Subcutaneous abdominal adipose tissue (tissue), 5 donors: ENCODE measurements at regions not wholly inside any gene's neighbourhood (a gene's known extent, or its start where the extent isn't known, plus 50 kb on each side); places are given as distances from the start of the nearest gene placed in this dataset.

ENCODE experiments used
- H3K27ac ChIP-seq: one replicate; pipeline ENCODE4 v1.7.0; 2013; ENCODE audit warnings: low read depth, mild to moderate bottlenecking, inconsistent platforms, low read length, moderate library complexity
- H3K27me3 ChIP-seq, 5 donors: one replicate each; pipeline ENCODE4 v1.7.0; 2013; ENCODE audit warnings: low read length in 5 of 5, inconsistent platforms in 1 of 5; ENCODE audit not compliant: control insufficient read depth in 5 of 5, insufficient read depth in 4 of 5
- H3K36me3 ChIP-seq, 5 donors: one replicate each; pipeline ENCODE4 v1.7.0; 2013; ENCODE audit warnings: low read length in 5 of 5; ENCODE audit not compliant: control insufficient read depth in 5 of 5, insufficient read depth in 5 of 5
- H3K4me1 ChIP-seq, 5 donors: one replicate each; pipeline ENCODE4 v1.7.0; 2013; ENCODE audit warnings: low read length in 5 of 5, mild to moderate bottlenecking in 3 of 5, moderate library complexity in 1 of 5; ENCODE audit not compliant: control insufficient read depth in 5 of 5, insufficient read depth in 5 of 5
- H3K4me3 ChIP-seq, 5 donors: one replicate each; pipeline ENCODE4 v1.7.0; 2013; ENCODE audit warnings: low read length in 5 of 5, low read depth in 1 of 5
- H3K9ac ChIP-seq, 5 donors: one replicate each; pipeline ENCODE4 v1.7.0; 2013; ENCODE audit warnings: low read length in 5 of 5, mild to moderate bottlenecking in 4 of 5, moderate library complexity in 3 of 5
- H3K9me3 ChIP-seq, 5 donors: one replicate each; pipeline ENCODE4 v1.7.0; 2013; ENCODE audit warnings: low read length in 5 of 5; ENCODE audit not compliant: control insufficient read depth in 5 of 5
- donor health status: healthy.
- donor health status: healthy.
- donor health status: healthy.
- donor health status: healthy.
- donor health status: healthy.

DNA sequence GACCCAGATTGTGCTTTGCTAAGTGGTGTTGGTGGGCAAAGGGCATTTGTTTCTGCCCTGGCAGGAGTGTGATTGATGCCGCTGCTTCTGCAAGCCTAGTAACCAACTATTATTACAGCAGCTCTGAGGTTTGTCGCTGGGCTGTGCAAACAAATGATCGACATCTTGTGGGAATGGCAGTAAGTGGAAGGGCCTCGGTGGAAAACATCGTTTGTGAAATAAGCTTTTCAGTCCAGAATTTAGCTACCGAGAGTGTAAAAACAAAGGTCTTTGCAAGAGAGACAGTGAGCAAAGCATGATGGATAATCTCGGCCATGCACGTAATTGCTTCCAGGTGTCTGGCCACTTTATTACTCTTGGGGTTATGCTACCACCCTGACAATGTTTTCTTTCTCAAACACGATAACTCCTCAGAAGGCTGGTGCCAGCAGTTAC, 397.7 kb upstream of the PRICKLE1 start:
- H3K27me3 ChIP-seq: no peaks in the 10 kb centered on the region
- H3K4me1 ChIP-seq: no peaks in the 10 kb centered on the region
- no peak overlapping the region for H3K9ac ChIP-seq
- H3K4me3 ChIP-seq: no peak overlapping the region
- no peak overlapping the region for H3K27ac ChIP-seq
- H3K9me3 ChIP-seq: peaks cover 0 to 5% (median 0%) of the 10 kb centered on the region in 5 donors
- no peaks in the 10 kb centered on the region for H3K36me3 ChIP-seq

DNA sequence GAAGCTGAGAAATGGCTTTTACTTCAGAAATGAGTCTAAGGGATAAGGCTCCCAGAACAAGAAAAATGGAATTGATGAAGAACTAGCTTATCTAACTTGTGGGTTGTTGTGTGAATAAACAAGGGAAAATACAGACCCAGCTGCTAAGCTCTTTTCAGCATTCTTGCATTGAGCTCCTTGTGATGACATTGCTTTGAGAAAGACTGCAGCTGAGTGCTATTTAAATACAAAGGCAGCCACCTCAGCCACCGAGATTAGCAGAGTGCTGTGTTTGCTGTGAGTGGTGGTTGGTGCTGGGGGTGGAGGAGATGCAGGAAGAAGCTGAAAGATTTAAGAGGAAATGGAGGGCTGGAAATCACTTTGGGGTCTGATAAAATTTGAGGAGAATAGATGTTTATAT, 396.0 kb upstream of the PRICKLE1 start:
- H3K4me1 ChIP-seq: no peaks in the 10 kb centered on the region
- H3K27me3 ChIP-seq: no peaks in the 10 kb centered on the region
- no peak overlapping the region for H3K9ac ChIP-seq
- H3K27ac ChIP-seq: no peak overlapping the region
- peaks cover 0 to 5% (median 0%) of the 10 kb centered on the region in 5 donors for H3K9me3 ChIP-seq
- H3K4me3 ChIP-seq: no peak overlapping the region
- H3K36me3 ChIP-seq: no peaks in the 10 kb centered on the region

DNA sequence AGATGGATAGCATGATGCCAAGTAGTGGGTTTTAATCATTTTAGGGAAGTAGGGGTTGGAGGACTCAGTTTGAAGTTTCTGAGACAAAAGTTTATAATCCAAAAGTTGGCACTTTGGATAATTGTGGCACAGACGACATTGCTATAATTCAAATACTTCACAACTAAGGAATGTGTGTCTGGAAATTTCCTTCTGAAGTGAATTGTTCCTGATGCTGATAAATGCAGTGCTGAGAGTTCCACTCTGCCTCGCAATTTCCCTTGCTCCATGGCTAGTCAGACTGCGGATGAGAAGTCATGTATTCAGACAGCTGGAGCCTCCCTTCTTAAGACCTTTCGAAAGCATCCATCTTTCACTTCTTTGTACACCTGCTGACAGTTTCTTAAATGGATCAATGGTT, 393.3 kb upstream of the PRICKLE1 start:
- Histone ChIP-seq H3K27me3 (no peaks in the 10 kb centered on the region), H3K9ac (no peak overlapping the region), H3K4me1 (no peaks in the 10 kb centered on the region), H3K9me3 (peaks cover 0 to 5% (median 0%) of the 10 kb centered on the region in 5 donors), H3K27ac (no peak overlapping the region), H3K4me3 (no peak overlapping the region), H3K36me3 (no peaks in the 10 kb centered on the region)

DNA sequence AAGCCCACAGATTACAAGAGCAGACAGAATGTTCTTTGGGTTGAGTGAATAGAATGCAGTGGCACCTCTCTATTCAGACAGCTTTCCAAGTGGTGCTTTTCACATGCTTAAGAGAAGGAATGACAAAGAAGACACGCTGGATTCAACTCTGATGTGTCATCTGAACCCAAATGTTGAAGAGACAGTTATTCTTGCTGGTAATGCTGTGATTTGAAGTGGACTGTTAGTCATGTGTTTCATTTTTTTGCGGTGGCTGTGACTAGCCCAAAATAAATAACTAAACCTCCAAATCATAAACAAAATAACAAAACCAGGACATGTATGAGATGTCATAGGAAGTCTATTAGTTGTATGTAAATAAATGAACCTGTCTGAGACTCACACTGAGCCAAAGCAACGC, 391.8 kb upstream of the PRICKLE1 start:
- no peak overlapping the region for H3K27ac ChIP-seq
- no peak overlapping the region for H3K4me3 ChIP-seq
- no peaks in the 10 kb centered on the region for H3K4me1 ChIP-seq
- H3K36me3 ChIP-seq: no peaks in the 10 kb centered on the region
- no peaks in the 10 kb centered on the region for H3K27me3 ChIP-seq
- H3K9ac ChIP-seq: no peak overlapping the region
- H3K9me3 ChIP-seq: peaks cover 0 to 3% (median 0%) of the 10 kb centered on the region in 5 donors

DNA sequence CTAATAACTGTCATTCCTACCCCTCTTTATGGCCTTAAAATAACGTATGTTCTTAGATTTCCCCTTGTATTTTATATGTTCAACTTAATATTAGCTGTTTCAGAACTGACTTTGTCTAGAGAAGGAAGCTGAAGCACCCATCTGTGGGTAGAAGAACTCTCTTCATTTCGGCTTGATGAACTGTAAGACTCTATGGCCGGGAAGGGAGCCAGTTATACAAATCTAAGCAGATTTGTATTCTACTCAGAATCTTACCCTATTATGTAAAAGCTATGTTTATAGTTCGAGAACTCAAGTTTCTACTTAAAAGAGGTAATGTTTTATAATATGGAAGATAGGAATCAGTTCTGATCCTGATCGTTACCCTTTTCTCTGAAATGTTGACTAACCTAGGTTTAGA, 390.9 kb upstream of the PRICKLE1 start:
- H3K36me3 ChIP-seq: no peaks in the 10 kb centered on the region
- no peak overlapping the region for H3K9ac ChIP-seq
- no peak overlapping the region for H3K27ac ChIP-seq
- H3K9me3 ChIP-seq: peaks cover 0 to 3% (median 0%) of the 10 kb centered on the region in 5 donors
- no peak overlapping the region for H3K4me3 ChIP-seq
- H3K27me3 ChIP-seq: no peaks in the 10 kb centered on the region
- no peaks in the 10 kb centered on the region for H3K4me1 ChIP-seq

DNA sequence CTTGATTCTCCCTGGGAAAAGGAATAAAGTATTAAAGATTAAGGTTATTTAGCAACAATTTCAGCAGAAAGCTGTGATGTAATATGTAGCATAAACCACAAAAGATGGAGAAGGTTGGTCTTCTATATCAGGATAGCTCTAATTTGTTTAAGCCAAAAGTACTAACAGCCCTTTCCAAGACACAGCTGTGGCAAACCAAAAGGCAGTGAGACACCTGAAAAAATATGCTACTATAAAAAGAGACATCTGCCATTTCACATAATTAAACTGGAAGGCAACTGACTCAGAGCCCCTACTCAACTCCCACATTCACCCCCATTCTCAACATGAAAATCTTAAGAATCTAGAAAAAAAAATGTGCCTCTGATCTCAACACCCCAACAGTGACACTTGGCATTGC, 390.2 kb upstream of the PRICKLE1 start:
- Histone ChIP-seq H3K9ac (no peak overlapping the region), H3K27ac (no peak overlapping the region), H3K27me3 (no peaks in the 10 kb centered on the region), H3K4me3 (no peak overlapping the region), H3K4me1 (no peaks in the 10 kb centered on the region), H3K9me3 (peaks cover 0 to 3% (median 0%) of the 10 kb centered on the region in 5 donors), H3K36me3 (no peaks in the 10 kb centered on the region)

DNA sequence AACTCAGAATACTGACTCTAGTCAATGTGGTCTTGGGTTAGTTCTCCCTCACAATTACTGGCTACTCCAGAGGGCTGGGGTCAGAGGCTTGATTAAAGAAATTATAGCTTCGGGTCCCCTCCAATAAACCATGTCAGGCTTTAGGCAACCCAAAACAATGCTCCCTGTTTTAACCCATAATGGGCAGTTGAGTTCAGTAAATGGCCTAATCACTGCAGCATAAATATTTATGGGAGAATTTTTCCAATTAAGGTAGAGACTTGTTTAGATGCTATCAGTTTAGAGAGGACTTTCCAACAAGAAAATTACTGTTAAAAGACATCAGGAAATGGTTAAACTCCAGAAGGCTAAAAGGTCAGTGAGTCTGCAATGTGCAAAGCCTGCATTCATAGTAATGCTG, 389.2 kb upstream of the PRICKLE1 start:
- Histone ChIP-seq H3K9me3 (peaks cover 0 to 3% (median 0%) of the 10 kb centered on the region in 5 donors), H3K4me3 (no peak overlapping the region), H3K4me1 (no peaks in the 10 kb centered on the region), H3K9ac (no peak overlapping the region), H3K27ac (no peak overlapping the region), H3K27me3 (no peaks in the 10 kb centered on the region), H3K36me3 (no peaks in the 10 kb centered on the region)

DNA sequence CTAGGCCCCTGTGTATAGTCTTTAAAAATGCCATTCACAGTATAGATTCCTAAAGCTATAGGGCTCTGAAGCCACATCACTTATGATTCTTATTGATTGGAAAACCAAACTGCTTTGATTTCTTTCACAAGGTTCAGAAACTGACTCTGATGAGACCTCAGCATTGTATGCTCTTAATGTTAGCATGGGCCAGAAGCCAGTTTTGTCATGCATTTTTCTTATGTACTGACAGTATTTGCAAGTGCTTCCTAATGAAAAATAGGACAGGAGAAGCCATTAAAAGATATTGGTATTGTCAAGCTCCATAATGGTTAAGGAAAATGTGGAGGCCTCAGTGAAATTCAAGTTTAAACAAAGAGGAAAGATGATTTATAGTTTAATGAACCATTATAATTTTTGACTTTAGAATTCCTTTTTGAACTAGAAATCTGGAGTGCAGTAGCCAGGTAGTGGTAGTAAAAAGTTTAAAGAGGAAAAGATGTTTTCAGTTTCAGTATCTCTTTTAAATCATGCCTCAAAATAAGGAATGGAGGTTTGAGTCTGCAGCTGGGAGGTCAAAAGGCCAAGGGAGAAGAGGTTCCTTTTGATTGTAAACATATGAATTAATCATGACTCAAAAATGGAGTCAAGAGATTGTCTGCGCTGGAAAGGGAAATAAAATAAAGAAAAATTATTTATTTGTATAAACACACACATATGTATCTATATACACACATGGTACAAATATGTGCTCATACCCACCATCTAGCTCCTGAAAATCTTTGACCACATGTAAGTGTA, 388.1 kb upstream of the PRICKLE1 start:
- H3K27ac ChIP-seq: no peak overlapping the region
- no peaks in the 10 kb centered on the region for H3K36me3 ChIP-seq
- no peaks in the 10 kb centered on the region for H3K4me1 ChIP-seq
- no peak overlapping the region for H3K4me3 ChIP-seq
- no peak overlapping the region for H3K9ac ChIP-seq
- H3K9me3 ChIP-seq: peaks cover 0 to 3% (median 0%) of the 10 kb centered on the region in 5 donors
- H3K27me3 ChIP-seq: no peaks in the 10 kb centered on the region

DNA sequence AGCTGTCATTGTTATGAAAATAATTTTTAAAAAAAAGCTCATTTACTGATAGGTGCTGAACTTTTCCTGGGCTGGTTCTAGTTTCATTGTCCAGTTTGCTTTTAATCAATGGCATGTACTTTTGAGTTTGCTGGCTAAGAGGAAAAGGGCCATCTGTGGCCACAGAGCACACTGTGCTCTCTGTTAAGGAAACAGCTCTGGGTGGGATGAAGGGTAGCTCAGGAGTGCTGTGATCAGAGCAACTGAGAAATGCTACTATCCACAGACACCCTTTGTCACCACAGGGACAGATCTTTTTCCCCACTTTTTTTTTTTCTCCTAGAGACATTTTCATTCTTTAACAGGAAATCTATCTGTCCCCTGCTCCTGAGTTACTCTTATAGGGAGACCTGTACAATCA, 387.1 kb upstream of the PRICKLE1 start:
- H3K27ac ChIP-seq: no peak overlapping the region

DNA sequence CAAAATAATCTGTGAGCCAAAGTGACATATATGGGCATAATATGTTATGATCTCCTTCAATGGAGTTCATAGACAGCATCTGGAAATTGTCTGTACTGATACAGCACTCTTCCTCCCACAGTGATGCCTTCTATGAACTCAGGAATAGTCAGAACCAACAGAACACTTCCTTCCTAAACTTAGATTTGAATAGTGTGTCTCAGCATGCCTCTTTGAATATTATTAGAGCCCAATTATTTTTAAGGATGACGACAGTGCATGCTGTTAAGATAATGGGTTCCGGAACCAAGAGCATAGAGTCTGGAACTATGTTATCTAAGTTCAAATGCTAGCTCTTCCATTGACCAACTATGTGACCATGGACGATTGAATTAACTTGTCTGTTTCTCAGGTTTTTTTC, 386.6 kb upstream of the PRICKLE1 start:
- Histone ChIP-seq H3K4me1 (no peaks in the 10 kb centered on the region), H3K27me3 (no peaks in the 10 kb centered on the region), H3K9me3 (peaks cover 0 to 4% (median 0%) of the 10 kb centered on the region in 5 donors), H3K4me3 (no peak overlapping the region), H3K36me3 (no peaks in the 10 kb centered on the region), H3K9ac (no peak overlapping the region), H3K27ac (no peak overlapping the region)

More for the DNA sequence above, 387.1 kb upstream of the PRICKLE1 start:
- Histone ChIP-seq H3K27me3 (no peaks in the 10 kb centered on the region), H3K4me3 (no peak overlapping the region), H3K4me1 (no peaks in the 10 kb centered on the region), H3K36me3 (no peaks in the 10 kb centered on the region), H3K9me3 (peaks cover 0 to 3% (median 0%) of the 10 kb centered on the region in 5 donors), H3K9ac (no peak overlapping the region)
